Activated CD8-positive, alpha-beta T cell treated with anti-CD3 and anti-CD28 coated beads for 36 hours (primary cell): ENCODE measurements at regions not wholly inside any gene's neighbourhood (a gene's known extent, or its start where the extent isn't known, plus 50 kb on each side); places are given as distances from the start of the nearest gene placed in this dataset.

Source experiments
- ATAC-seq: fragments of 200-7000 bp; cut with Tn5 transposase; one replicate; pipeline ENCODE4 v1.10.0; 2021; ENCODE audit warnings: mild to moderate bottlenecking, moderate library complexity
- CTCF ChIA-PET: fragments of 350-600 bp; sonication (Branson Sonifier 250); formaldehyde crosslinking; loops from one replicate; lab custom pipeline; 2021; ENCODE audit warnings: antibody characterized with exemption; lab: Charles Lee
- POLR2A ChIA-PET: fragments of 350-600 bp; sonication (Branson Sonifier 250); formaldehyde crosslinking; loops from one replicate; lab custom pipeline; 2021; ENCODE audit warnings: antibody characterized with exemption; lab: Charles Lee
- DNase-seq: peaks from one replicate; pipeline ENCODE4 v3.0.0-alpha.2; 2020
- H3K27ac Mint-ChIP-seq: one replicate; pipeline ENCODE4 v1.8.0; 2021; ENCODE audit warnings: mild to moderate bottlenecking, mixed read lengths
- H3K27me3 Mint-ChIP-seq: one replicate; pipeline ENCODE4 v1.8.0; 2021; ENCODE audit warnings: mixed read lengths
- H3K36me3 Mint-ChIP-seq: one replicate; pipeline ENCODE4 v1.8.0; 2021; ENCODE audit warnings: low read depth, mixed read lengths
- H3K4me1 Mint-ChIP-seq: one replicate; pipeline ENCODE4 v1.8.0; 2021; ENCODE audit warnings: low read depth, mixed read lengths
- H3K4me3 Mint-ChIP-seq: one replicate; pipeline ENCODE4 v1.8.0; 2021; ENCODE audit warnings: mild to moderate bottlenecking, moderate library complexity, mixed read lengths
- H3K9me3 Mint-ChIP-seq: one replicate; pipeline ENCODE4 v1.8.0; 2021; ENCODE audit warnings: mixed read lengths
- intact Hi-C: fragments of 100-400 bp; cut with micrococcal nuclease; formaldehyde crosslinking; loops from one replicate; pipeline ENCODE4 v1.10.0; 2022
- TF ChIP-seq, protein P1 (sequence below): fragments of 200-600 bp; IDR thresholded peaks from one replicate; pipeline ENCODE4 v1.8.0; 2022; ENCODE audit warnings: antibody characterized with exemption, mild to moderate bottlenecking

- H3K4me3 Mint-ChIP-seq, result no peak overlapping the region
- DNase-seq (no peak), ATAC-seq (no peak)
- CTCF ChIA-PET, result no interaction called here
- no peak overlapping the region for H3K27ac Mint-ChIP-seq
- no peaks in the 10 kb centered on the region for H3K27me3 Mint-ChIP-seq
- POLR2A ChIA-PET, result no interaction called here
- H3K9me3 Mint-ChIP-seq, result peaks cover 4% of the 10 kb centered on the region
- no peaks in the 10 kb centered on the region for H3K36me3 Mint-ChIP-seq
- TF ChIP-seq, protein P1, sequence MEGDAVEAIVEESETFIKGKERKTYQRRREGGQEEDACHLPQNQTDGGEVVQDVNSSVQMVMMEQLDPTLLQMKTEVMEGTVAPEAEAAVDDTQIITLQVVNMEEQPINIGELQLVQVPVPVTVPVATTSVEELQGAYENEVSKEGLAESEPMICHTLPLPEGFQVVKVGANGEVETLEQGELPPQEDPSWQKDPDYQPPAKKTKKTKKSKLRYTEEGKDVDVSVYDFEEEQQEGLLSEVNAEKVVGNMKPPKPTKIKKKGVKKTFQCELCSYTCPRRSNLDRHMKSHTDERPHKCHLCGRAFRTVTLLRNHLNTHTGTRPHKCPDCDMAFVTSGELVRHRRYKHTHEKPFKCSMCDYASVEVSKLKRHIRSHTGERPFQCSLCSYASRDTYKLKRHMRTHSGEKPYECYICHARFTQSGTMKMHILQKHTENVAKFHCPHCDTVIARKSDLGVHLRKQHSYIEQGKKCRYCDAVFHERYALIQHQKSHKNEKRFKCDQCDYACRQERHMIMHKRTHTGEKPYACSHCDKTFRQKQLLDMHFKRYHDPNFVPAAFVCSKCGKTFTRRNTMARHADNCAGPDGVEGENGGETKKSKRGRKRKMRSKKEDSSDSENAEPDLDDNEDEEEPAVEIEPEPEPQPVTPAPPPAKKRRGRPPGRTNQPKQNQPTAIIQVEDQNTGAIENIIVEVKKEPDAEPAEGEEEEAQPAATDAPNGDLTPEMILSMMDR, result no peak
- intact Hi-C loops, result no loop called here
- H3K4me1 Mint-ChIP-seq, result no peaks in the 10 kb centered on the region
Measured at GRCh38 chr10:129224065-129224464, 243.0 kb upstream of the MGMT start.

GRCh38 chr10:129231821-129232220 lies 235.2 kb upstream of the MGMT start:
- Mint-ChIP-seq H3K4me1 (no peaks in the 10 kb centered on the region), H3K9me3 (no peaks in the 10 kb centered on the region), H3K36me3 (no peaks in the 10 kb centered on the region), H3K27me3 (no peaks in the 10 kb centered on the region), H3K27ac (no peak overlapping the region), H3K4me3 (no peak overlapping the region)
- POLR2A ChIA-PET, result no interaction called here
- no peak for DNase-seq
- TF ChIP-seq, protein P1, result no peak
- CTCF ChIA-PET, result no interaction called here
- intact Hi-C loops, result no loop called here
- ATAC-seq, result no peak

GRCh38 chr10:129233351-129234148 lies 233.5 kb upstream of the MGMT start:
- Mint-ChIP-seq H3K4me1 (no peaks in the 10 kb centered on the region), H3K4me3 (no peak overlapping the region), H3K27me3 (no peaks in the 10 kb centered on the region), H3K27ac (no peak overlapping the region), H3K9me3 (no peaks in the 10 kb centered on the region), H3K36me3 (no peaks in the 10 kb centered on the region)
- intact Hi-C loops, result no loop called here
- no peak for ATAC-seq
- TF ChIP-seq, protein P1, result no peak
- POLR2A ChIA-PET, result no interaction called here
- no peak for DNase-seq
- CTCF ChIA-PET, result no interaction called here

DNA sequence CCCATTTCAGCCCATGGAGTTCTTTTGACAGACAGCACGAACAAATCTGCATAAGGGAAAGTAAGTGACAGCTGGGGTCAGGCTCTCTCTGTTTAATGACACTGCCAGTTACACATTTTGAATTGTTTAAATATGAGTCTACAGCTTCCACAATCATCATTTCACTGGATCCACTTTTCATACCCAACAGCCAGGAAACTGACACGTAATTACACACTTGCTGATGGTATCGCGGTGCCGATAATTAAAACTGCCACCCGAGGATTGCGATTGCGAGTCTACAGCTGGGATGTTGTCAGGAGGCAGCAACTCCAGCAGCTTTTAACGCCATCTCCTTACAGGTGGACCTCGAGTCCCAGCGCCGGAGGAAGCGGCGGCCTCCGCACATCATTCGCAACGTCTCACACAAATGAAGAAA lies 230.8 kb upstream of the MGMT start:
- Mint-ChIP-seq H3K36me3 (no peaks in the 10 kb centered on the region), H3K4me3 (no peak overlapping the region), H3K9me3 (no peaks in the 10 kb centered on the region), H3K4me1 (no peaks in the 10 kb centered on the region), H3K27me3 (no peaks in the 10 kb centered on the region), H3K27ac (no peak overlapping the region)
- DNase-seq (no peak), ATAC-seq (no peak)
- intact Hi-C loops, result no loop called here
- CTCF ChIA-PET, result no interaction called here
- POLR2A ChIA-PET, result no interaction called here
- TF ChIP-seq, protein P1, result no peak

DNA sequence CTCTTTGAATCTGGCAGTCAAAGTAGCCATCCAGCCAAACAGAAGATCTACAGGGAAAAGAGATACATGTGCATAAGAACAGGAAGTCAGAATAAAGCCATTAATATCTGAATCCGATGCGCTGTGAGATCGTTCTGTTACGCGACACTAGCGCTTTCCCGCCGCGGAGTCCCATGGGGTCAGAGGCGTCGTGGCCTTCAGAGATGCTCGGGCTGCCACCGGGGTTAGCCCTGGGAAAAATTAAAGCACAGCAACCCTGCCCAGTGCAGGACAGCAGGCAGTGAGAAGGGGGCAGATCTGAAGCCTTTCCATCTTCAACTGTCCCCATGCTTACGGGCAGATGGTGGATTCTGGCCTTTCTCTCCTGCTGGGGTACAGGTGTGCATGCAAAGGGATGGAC lies 225.6 kb upstream of the MGMT start:
- ATAC-seq (no peak), DNase-seq (no peak)
- intact Hi-C loops, result no loop called here
- Mint-ChIP-seq H3K4me1 (no peaks in the 10 kb centered on the region), H3K27ac (no peak overlapping the region), H3K36me3 (no peaks in the 10 kb centered on the region), H3K27me3 (no peaks in the 10 kb centered on the region), H3K9me3 (no peaks in the 10 kb centered on the region), H3K4me3 (no peak overlapping the region)
- CTCF ChIA-PET, result no interaction called here
- POLR2A ChIA-PET, result no interaction called here
- TF ChIP-seq, protein P1, result no peak
